HG02852 (cell line): ENCODE measurements at regions not wholly inside any gene's neighbourhood (a gene's known extent, or its start where the extent isn't known, plus 50 kb on each side); places are given as distances from the start of the nearest gene placed in this dataset.

Experiments used
- ATAC-seq: cut with Tn5 transposase; IDR thresholded peaks from one replicate; pipeline ENCODE4 v1.9.1; 2021; ENCODE audit warnings: mild to moderate bottlenecking, moderate library complexity; ENCODE audit not compliant: unreplicated experiment

DNA sequence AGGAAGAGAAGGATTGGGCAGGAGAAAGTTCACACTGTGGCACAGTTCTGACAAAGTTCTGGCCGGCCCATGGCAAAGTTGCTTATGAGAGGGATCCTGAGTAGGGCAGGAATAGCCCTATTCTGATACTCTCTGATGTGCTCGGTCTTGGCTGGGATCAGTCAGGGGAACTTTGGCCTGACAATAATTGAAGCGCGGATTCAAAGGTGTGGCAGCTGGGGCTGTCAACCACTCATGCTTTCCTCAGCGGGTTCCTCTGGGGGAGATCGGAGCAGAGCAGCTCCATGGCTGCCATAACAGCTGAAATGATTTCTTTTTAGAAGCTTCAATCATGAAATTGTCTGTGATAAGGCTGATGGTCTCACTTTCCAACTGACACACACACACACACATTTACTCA is 714.1 kb downstream of the DHX35 start:
- no peak for ATAC-seq

DNA sequence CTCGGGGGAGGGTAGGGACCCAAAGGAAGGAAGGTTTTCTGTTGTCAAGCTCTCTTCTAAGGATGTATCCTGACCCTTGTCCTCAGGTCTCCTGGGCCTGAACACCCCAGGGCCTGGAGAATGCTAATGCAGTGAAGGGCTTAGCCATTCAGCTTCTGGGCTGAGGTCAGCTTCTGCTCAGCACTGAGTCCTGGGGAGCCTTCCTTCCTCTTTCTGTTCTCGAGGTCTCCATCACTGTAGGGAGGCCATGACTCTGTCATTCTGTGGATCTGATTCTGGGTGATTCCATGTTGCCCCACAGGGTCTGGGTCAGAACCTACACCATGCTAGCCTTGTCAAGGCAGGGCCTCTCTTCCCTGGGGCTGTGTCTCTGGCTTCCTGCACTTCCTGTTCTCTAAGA is 712.7 kb downstream of the DHX35 start:
- no peak for ATAC-seq

DNA sequence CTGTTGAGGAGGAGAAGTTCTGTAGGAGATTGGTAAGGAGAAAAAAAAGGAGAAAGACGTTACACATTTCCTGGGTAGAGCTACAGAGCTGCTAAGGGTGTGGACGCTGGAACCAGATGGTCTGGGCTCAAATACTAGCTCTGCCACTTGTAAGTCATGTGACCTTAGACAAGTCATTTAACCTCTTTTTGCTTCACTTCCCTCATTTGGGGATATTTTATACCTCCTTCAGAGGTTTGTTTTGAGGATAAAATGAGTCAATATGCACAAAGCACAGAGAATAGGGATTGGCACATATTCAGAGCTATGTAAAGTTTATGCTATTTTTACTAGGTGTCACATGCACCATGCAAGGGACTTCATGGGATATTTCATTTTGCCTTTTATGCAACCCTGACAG is 708.8 kb downstream of the DHX35 start:
- no peak for ATAC-seq

DNA sequence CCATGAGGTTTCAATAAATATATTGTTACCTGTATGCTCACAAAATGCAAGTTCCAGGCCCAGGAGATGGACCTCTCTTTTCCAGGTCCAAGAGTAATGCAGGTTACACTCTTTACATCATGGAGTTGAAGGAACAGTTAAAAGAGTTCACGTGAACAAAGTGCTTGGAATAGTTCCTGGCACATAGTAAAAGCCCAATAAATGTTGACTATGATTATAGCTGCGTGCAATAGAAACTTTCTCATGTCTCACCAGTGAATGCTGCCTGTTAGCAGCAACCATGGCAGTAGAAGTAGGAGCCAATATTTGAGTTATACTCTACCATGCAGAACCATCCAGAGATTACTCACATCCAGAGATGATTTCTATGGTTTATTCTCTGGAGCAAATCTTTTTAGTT is 707.5 kb downstream of the DHX35 start:
- no peak for ATAC-seq

DNA sequence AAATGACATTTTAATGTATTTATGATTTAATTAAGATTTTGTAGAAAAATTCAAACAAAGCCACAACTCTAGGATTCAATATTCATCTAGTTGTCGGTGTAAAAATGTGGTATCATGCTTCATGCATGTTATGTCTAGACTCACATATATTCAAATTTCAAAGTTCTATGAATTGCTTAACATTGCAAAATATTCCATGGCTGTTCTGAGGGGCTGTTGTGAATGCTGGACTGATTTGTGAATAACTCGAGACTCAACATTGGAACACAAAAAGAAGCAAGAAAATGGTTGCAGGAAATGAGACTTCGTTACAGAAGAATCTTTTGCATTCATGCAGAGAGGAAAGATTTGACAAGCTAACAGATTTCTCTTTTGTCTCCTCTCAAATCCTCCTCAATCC is 705.9 kb downstream of the DHX35 start:
- no peak for ATAC-seq

DNA sequence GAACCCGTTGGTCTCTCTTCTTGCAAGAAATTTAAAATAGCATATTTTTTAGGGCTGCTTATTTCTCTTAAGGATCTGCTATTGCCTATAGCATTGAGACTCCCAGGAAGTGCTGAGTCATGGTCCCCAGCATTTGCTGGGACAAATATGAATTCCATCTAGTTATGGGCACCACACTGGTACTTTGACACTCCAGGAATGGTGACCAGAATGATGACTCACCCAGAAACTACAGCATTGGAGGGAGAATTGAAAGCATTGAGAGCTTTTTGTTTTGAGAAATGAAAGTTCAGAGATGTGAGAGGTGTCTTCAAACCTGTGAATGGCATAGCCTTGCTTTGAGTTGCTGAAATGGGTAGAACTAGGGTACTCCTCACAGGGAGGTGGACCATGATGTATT is 699.7 kb downstream of the DHX35 start:
- ATAC-seq, result no peak

DNA sequence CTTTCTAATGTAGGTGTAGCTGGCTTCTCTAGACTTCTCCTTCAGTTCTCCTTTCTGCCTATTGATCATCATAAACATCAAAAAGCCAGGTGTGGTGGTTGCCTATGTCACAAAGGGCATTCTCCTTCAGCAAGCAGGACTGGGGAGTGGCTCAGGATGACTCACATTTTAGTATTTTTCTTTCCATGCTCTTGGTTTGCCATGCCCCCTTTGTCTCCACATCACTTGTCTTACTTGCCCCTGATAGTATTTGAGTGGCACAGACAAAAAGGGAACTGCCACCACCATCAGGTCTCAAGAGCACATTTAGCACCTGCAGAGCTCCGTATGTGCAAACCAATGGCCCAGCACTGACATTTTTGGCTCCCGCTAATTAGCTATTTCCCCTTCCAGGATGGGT is 698.8 kb downstream of the DHX35 start:
- no peak for ATAC-seq

DNA sequence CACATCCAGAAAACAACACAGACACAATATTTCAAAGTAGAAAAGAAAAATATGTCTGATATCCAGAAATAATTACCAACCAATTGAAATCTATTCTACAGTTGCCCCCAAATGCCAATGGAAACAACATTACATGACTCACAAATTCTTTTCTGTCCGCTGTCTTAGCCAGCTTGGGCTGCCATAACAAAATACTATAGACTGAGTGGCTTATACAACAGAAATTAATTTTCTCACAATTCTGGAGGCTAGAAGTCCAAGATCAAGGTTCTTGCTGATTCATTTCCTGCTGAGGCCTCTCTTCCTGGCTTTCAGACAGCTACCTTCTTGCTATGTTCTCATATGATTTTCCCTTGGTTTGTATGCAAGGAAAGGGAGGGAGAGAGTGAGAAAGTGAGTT is 698.1 kb downstream of the DHX35 start:
- ATAC-seq, result no peak

DNA sequence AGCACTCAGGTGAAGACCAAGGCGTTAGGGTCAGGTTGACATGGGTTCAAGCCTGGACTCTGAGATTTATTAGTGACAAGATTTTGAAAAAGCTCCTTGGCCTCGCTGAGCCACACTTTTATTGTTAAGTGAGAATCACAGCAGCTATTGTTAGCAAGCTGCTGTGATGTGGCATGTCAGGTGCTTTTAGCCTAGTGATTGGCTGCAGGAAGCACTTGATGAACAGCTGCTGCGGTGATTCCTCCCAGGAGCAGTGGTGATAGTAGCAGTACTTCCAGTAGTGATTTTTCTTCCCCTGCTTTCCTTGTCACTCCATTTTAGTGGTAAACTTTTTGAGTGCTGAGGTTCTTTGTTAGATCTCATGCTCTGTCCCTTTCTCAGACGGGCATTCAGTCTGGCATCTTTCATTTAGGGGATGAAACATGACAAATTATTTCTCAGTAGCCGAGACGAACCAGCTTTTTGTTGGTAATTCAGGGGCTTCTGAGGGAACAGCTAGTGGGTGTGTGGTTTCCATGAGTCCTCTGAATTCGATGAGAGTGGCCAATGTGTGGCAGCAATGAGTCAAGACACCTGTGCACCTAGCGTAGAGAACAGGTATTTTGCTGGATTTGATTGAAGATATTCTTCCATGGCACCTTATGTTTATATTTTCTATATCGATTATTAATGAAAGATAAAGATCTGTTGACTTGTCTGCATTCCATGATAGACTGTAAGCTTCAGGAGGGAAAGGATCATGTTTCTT is 696.7 kb downstream of the DHX35 start:
- ATAC-seq, result no peak

DNA sequence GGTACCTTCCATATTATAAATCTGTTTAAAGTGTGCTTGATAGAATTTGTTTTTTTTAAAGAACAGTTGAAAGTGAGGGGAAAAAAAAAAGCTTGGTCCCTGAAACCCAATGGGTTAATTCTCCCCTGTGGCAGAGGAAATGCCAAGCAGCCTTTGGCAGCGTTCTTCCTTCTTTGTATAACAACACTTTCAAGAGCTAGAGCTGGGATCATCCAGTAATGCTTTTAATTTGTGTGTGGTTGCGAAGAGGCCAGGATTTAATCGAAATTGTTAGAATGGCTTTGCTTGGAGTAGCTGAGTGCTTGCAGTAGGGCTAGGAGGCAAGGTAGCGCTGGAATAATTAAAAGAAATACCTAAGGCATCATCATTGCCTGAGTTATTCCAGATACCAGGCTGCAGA is 692.0 kb downstream of the DHX35 start:
- ATAC-seq, result no peak

DNA sequence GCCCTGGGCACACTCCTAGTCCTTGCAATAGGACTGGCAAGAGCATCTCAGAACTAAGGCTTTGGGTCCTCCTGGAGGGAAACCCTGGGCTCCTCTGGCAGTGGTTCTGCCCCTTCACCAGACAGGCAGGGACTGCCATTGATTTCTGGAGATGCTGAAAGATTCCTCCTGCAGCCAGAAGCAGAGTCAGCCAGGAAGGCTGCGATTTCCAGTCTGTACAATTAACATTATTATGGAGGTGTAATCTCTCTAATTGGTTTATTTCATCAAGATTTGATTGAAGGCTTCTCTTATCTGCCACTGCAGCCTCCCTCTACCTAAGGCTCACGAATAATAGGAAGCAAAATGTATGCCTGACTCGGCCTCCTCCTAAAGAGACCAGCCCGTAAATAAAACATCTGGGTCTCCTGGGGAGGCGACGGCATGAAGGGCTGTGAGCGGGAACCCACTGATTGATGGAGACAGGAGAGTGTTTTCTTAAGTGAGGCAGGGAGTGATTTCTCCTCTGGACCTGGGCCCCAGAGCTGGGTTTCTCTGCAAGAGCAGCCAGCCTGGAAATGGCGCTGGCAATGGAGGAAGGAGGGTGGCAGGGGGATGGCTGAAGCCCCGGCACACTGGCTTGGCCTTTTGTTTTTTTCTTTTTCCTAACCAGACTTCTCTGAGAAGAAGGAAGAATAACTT is 689.6 kb downstream of the DHX35 start:
- no peak for ATAC-seq

DNA sequence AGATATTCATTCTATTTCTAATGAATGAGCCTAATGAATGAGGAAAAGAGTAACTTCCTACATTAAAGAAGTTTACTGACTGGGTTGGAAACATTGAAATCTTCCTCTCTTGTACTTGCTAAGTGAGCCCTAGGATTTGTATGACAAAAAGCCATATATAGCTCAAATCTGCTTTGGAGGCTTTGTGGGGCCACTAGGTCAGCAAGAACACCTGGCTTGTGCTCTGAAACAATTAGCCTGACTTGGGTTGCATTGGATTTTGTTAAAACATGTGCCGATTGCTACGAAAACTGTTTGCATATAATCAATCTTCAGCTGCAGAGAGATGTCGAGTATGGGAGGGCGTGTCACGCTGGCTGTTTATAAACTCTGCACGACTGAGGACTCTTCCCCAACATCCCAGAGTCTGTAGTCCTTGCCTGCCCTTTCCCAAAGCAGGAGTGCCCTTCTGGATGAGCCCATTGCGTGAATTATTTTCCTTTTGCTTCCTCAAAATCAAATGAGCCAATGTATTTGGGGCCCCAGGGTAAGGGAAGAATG is 684.8 kb downstream of the DHX35 start:
- no peak for ATAC-seq

DNA sequence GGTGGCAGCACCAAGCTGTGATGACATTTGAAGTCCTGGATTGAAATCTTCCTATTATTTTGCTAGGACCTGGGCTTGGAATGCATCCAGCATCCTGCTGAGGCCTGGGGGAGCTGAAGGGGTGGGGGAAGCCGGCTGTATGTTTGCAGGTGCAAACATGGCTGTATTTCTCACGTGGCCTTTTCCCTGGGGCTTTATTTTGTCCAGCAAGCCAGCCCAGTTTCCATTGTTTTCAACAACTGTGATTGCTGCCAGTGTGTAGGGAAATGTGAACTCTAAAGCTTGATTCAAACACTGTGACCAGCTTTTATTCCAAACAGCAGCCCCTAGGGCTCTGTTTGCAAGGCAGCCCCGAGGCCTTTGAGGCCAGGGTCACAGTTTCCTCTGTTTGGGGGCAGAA is 683.0 kb downstream of the DHX35 start:
- ATAC-seq, result no peak

DNA sequence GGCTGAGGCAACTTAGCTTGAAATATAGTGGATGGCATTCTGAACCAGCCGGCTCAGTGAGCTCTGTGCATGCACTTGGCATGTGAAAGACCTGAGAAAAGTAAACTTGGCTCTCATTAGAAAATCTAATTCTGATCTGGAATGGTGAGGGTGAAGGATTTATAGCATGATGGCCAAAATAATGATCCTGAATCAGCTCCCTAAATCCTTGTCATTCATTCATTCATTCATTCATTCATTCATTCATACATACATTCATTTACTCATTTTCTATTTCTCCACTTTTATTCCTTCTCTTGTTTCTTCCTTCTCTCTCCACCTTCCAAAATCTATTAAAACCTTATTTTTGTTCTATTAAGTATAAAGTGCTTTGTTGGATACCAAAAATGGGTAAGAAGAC is 681.1 kb downstream of the DHX35 start:
- ATAC-seq, result no peak

DNA sequence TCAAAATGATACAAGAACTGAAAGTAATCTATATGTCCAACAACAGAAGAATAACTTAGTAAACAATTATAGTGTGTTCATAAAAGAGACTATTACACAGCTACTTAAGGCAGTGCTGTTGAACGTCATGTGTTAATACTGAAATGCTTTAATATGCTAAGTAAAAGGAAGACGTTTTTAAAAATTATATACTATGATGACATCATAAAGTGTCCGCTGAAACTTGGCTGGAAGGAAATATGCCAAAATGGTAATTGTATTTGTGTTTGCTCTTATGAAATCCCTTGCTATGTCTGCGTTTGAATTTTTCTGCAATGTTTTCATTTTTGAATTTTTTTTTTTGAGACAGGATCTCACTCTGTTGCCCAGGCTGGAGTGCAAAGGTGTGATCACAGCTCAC is 679.3 kb downstream of the DHX35 start:
- ATAC-seq, result no peak

DNA sequence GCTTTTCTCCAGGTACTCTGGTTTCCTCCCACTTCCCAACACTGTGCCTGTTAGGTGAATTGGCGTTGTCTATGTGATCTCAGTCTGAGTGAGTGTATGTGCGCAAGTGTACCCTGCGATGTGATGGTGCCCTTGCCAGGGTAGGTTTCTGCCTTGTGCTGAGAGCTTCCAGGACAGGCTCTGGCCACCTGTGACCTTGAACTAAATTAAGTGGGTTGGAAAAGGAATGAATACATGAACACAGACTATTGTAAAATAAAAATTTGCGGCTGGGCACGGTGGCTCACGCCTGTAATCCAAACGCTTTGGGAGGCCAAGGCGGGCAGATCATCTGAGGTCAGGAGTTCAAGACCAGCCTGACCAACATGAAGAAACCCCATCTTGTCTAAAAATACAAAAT is 678.0 kb downstream of the DHX35 start:
- ATAC-seq, result no peak

DNA sequence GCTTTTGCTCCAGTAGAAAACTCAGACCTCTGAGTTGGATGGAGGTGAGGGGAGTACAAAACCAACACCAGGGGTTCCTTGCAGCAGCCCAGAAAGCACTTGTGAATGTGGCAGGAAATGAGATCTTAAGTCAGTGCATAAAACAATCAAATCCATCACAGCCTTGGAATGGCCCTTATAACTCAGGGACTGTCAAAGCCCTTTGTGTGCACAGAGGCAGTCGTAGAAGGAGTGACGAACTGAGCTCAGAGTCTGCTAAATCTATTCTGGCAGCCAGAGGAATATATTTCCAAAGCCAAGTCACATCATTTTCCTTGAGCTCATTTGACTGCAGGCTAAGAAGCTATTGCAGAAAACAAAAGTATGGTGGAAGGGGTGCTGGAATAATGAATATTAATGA is 676.6 kb downstream of the DHX35 start:
- ATAC-seq, result no peak

DNA sequence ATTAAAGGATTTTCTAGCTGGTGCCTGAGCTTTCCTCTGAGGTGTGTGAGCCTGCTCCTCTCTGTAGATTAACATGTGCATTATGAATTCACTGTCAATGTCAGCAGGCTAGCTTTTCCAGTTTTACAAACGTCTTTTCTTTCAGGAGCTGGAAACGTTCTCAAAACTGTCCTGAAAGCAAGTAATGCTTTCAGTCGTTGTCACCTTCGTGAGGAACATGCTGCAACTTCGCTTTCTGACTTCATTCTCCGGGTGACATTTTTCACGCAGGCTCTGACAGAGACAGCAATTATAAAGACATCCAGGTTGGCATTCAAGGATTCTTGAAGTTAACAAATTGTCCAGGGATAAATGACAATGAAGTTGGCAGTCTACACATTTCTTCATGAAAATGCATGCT is 671.5 kb downstream of the DHX35 start:
- ATAC-seq, result no peak

DNA sequence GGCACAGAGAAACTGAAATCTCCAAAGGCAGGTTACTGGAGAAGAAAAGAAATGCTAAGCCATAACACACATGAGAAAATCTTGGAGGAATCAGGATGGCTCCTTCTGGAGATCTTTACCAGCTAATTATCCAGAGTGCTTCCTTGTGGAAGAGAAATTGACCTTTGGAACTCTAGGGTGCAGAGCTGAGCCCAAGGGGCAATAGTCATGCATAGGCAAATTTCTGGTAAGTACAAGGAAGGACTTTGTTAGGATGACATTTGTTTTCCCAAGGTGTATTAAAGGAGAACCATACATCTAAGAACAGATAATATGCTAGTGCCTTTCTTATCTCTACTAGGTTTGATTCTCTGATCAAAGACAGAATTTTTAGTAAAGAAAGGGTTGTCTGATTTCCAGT is 670.6 kb downstream of the DHX35 start:
- ATAC-seq, result no peak

DNA sequence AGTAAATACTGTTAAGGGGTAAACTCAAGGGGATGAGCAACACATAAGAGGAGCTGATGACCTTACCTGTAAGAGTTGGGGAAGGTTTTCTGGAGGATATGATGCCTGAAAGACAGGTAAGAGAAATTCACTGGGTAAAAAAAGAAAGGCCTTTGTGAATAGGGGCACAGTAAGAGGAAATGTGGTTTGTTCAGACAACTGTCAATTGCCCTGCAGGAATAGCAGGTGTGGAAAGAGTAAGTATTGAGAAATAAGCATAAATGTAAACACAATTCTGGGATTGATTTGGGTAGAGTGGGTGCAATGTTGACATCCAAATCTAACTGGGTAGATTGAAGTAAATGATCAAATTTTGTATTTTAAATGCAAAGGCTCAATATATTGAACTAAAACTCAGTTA is 670.0 kb downstream of the DHX35 start:
- ATAC-seq, result no peak

DNA sequence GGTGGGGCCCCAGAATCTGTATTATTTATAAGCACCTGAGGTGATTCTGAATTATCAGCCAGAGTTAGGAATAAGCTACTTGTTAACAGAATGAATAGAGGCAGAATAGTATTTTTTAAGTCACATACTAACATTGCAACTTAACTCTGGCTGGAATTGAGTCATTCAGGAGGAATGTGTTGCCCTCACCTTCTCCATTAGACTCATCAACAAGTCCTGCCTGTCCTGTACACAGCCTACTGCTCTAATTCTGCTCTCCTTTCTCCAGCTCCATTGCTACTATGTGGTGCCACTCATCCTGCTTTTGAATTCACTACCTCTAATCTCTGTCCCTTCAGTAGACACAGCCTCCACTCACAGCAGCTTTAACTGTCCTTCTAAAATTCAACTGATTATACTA is 669.4 kb downstream of the DHX35 start:
- ATAC-seq, result no peak

DNA sequence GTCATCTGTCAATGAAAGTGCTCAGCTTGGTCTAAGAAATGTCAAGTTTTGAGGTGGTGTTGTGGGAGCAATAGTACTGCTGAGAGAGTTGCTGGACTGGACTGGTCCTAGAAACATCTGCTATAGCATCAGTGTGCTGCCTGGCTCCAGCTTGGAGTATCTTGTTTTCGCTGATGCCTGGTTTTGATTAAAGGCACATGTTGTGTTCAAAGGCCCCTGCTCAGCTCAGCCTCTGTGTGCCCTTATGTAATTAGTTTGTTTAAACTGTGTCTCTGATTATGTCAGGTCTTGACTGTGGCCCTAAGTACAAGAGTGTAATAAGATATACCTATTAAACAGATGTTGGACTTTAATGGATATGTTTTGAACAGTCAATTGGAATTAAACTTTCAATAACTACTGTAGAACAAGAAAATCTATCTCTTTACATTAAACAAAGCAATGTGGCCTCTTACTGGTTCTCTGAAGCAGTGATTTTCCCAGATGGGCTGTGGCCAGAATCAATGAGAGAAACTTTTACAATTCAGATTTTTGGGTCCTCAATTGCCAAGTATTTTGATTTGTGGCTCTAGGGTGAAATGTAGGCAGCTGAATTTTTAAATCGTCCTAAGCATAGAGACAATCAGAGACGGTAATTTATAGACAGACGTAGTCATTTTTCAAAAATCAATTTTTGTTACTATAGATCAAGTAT is 668.2 kb downstream of the DHX35 start:
- ATAC-seq, result no peak
